GM18868 (cell line): ENCODE measurements at regions not wholly inside any gene's neighbourhood (a gene's known extent, or its start where the extent isn't known, plus 50 kb on each side); places are given as distances from the start of the nearest gene placed in this dataset.

Experiments used
- ATAC-seq: cut with Tn5 transposase; IDR thresholded peaks from one replicate; pipeline ENCODE4 v1.9.1; 2021; ENCODE audit warnings: mild to moderate bottlenecking, moderate library complexity; ENCODE audit not compliant: unreplicated experiment

GRCh38 chr18:22613058-22613690 lies 195.5 kb upstream of the CTAGE1 start:
- ATAC-seq: no peak

GRCh38 chr18:22613788-22614187 lies 196.1 kb upstream of the CTAGE1 start:
- no peak for ATAC-seq

- no peak for ATAC-seq
Observed at GRCh38 chr18:22623513-22623912, 205.8 kb upstream of the CTAGE1 start.

DNA sequence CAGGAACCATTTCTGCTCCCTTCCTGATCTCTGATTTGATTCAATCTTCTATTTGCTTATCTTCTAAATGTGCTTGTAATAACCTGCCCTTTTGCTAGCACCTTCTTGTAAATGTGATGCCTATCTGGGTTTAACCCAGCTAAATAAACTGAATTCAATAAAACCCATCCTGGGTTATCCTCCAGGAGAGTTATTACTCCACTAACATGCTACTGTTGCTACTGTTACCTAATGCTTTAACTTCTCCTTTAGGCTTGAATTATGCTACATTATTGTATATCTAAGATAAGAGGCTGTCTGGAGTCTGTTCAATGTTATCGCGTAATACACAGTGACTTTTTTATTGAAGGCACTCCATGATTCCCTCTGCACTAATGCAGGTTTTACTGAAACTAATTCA lies 206.5 kb upstream of the CTAGE1 start:
- no peak for ATAC-seq

- ATAC-seq: no peak
Observed at GRCh38 chr18:22625406-22625805, 207.7 kb upstream of the CTAGE1 start.

DNA sequence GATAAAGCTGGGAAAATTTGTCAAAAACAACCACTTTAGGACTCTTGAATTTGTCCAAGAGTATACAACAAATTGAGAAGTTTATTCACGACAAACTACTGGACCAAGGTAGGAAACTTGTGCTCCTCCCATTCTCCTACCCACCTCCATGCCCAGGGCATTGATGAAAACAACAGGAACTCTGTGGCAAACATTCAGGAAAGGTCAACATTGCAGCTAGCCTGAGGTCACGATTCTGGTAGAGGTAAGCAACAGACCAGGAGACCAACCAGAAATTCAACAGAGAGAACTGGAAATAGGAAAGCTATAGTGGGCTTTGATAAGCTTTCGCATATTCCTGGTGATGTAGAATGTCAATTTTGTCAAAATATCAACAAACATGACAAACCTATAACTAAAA lies 209.1 kb upstream of the CTAGE1 start:
- ATAC-seq: no peak

- ATAC-seq: no peak
Observed at GRCh38 chr18:22627506-22627905, 209.8 kb upstream of the CTAGE1 start.

DNA sequence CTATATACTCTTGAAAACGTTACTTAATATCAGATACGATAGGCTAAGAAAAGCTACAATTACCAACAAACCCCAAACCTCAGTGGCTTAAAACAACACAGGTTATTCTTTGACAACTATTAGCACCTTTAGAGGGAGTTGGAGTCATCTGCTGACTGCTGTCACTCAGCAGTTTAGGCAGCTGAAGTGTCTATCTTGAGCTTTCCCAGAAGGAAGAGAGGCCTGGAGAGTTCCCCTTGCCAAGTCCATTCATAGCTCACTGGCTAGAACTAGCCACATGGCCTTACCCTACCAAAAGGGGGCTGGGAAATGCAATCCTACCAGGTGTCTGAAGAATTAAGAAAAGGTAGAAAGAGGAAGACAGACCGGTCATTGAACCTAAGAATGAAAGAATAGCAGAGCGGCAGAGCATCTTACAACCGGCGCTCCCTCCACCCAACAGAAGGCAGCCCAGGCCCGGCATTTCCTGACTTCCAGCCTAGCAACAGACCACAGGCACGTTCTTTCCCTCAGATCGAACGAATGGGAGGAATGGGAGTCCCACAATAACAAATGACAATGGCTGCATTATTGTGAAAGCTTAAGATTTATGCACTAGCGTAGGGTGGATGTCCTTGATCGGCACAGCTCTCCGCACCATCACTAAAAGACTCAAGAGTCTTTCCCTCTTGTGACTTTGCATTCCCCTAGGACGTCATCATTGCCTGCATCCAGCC lies 211.2 kb upstream of the CTAGE1 start:
- no peak for ATAC-seq

DNA sequence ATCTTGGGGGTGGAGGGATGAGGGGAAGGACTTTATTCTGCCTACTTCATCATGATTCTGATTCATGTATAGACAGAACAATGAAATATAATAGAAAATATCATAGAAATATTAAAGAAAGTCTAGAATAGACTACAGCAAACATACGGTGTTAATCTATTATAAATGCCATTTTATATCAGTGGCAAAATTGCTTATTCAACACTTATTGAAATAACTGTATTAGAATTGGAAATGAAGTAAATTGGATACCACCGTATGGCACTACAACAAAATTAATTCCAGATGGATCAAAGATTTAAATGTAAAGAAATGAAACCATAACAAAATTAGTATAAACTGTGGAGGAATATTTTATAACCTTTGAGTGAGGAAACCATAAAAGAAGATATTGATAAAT lies 213.3 kb upstream of the CTAGE1 start:
- ATAC-seq: no peak

GRCh38 chr18:22632191-22632590 lies 214.5 kb upstream of the CTAGE1 start:
- ATAC-seq: no peak

DNA sequence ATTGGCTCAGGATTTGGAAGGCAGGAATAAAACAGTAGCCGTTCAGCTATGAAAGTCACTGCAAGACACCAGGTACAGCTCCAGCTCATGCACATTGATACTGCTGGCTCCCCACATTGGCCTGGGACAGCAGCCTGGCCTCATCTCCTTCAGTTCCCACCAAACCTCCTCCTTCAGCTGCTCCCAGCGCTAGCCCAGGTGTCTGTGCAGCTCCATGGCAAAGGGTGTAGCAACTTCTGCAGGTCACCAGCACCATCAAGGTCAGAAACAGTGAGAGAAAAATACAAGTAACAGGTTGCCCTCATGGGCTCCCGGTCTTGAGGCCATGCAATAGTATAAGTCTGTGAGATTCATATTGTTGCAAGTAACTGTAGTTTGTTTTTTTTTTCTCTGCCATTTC lies 216.7 kb upstream of the CTAGE1 start:
- ATAC-seq: no peak

- no peak for ATAC-seq
Observed at GRCh38 chr18:22637787-22638186, 220.1 kb upstream of the CTAGE1 start.

DNA sequence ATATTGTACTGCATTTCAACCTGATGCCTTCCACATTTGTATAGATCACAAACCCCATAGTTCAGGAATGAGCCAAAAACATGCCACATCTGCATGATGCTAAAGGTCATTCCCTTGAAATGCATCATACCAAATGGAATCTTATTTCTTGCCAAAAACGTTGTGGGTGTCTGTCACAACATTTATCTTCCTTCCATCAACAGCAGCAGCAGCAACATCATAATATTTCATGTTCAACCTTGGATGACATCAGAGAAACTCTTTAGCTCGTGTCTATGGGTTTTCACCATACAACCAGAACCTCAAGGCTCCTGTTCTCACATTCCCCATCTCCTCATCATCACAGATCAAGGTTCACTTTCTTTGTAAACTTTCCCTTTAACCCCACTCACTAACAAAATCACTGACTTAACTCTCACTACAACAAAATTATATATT lies 221.3 kb upstream of the CTAGE1 start:
- ATAC-seq: no peak

- ATAC-seq: no peak
Observed at GRCh38 chr18:22639561-22639960, 221.8 kb upstream of the CTAGE1 start.

GRCh38 chr18:22640281-22640842 lies 222.6 kb upstream of the CTAGE1 start:
- no peak for ATAC-seq

- no peak for ATAC-seq
Observed at GRCh38 chr18:22641958-22642357, 224.2 kb upstream of the CTAGE1 start.

DNA sequence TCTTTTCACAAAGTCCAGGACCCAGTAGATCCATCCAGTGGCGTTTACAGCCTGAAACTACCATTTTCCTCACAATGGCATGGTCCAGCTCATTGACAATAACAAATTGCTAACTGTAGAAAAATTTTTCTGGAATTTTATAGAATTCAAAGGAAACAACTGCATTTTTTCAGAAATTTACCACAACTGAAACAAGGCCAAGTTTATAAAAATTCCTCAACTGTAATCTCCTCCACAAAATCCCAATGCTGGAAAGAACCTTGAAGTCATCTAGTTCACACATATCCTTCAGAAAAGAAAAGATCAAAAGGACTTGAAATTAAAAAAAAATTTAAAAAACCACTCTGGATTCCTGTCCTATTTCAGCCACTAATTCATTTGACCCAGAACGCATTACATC lies 226.0 kb upstream of the CTAGE1 start:
- ATAC-seq: no peak

DNA sequence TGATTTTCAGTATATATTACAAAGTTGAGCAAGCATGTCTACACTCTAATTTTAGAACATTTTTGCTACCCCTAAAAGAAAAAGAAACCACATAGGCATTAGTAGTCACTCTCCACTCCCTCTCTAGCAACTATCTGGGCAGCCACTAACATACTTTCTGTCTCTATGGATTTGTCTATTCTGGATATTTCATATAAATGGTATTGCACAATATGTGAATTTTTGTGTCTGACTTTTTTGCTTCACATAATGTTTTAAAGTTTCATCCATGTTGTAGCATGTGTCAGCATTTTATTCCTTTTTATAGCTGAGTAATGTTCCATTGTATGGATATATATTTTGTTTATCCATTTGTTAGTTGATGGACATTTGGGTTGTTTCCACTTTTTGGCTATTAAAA lies 232.5 kb upstream of the CTAGE1 start:
- ATAC-seq: no peak

GRCh38 chr18:22657619-22658018 lies 239.9 kb upstream of the CTAGE1 start:
- ATAC-seq: no peak

DNA sequence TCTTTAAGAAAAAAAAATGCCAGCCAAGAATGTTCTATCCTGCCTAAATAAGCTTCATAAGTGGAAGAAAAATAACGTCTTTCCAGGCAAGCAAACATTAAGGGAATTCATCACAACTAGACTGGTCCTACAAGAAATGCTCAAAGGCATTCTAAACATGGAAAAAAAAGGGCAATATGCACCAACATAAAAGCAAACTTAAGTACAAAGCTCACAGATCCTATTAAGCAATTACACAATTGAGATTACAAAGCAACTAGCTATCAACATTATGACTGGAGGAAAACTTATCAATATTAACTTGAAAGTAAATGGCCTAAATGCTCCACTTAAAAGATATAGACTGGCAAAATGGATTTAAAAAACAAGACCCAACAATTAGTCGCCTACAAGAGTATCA lies 240.6 kb upstream of the CTAGE1 start:
- ATAC-seq: no peak

DNA sequence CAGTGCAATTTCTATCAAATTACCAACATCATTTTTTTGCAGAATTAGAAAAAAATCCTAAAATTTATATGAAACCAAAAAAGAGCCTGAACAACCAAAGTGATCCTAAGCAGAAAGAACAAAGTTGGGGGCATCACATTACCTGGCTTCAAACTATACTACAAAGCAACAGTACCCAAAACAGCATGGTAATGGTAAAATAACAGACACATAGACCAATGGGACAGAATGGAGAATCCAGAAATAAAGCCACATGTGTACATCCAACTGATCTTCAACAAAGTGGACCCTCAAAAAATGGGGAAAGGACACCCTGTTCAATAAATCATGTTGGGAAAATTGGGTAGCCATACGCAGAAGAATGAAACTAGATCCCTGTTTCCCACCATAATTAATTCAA lies 245.7 kb upstream of the CTAGE1 start:
- ATAC-seq: no peak

- no peak for ATAC-seq
Observed at GRCh38 chr18:22666411-22666940, 248.8 kb upstream of the CTAGE1 start.
